OCI-LY7 (cell line): ENCODE measurements at regions not wholly inside any gene's neighbourhood (a gene's known extent, or its start where the extent isn't known, plus 50 kb on each side); places are given as distances from the start of the nearest gene placed in this dataset. TPM values are rescaled to one million over a fixed set of nuclear protein-coding genes. Genes with fewer than 3 reads are reported as not detected.

Experiments used
- BruUV-seq: library from RNA; stranded (reverse); fragments of 400-500 nt; replicated peaks from 2 replicates; lab custom pipeline; 2021; lab: Mats Ljungman, UMichigan
- CTCF ChIA-PET: fragments of 300-600 bp; sonication (Branson Sonifier 250); formaldehyde crosslinking; loops from one replicate; lab custom pipeline; 2022; ENCODE audit warnings: antibody characterized with exemption; ENCODE audit not compliant: unreplicated experiment; lab: Charles Lee
- POLR2A ChIA-PET: fragments of 300-600 bp; sonication (Branson Sonifier 250); formaldehyde crosslinking; loops from one replicate; lab custom pipeline; 2022; ENCODE audit warnings: antibody characterized with exemption; lab: Charles Lee
- DNase-seq: peaks from one replicate; pipeline ENCODE4 v3.0.0-alpha.2; 2015; ENCODE audit warnings: low spot score
- H2AFZ ChIP-seq: fragments of 200-600 bp; sonication (generic), shearing (Covaris generic); 2 replicates; pipeline ENCODE4 v1.6.1; 2014; ENCODE audit warnings: mild to moderate bottlenecking, antibody characterized with exemption, low read length, moderate library complexity
- H3K27ac ChIP-seq: fragments of 200-600 bp; sonication (generic); 2 replicates; pipeline ENCODE4 v1.5.1; 2014; ENCODE audit warnings: mixed run types, low read depth, mild to moderate bottlenecking, moderate library complexity, low read length, inconsistent platforms; ENCODE audit not compliant: poor library complexity, severe bottlenecking
- H3K36me3 ChIP-seq: fragments of 200-600 bp; sonication (generic); 2 replicates; pipeline ENCODE4 v1.6.1; 2014; ENCODE audit warnings: mild to moderate bottlenecking, antibody characterized with exemption, low read length, moderate library complexity, mixed read lengths; ENCODE audit not compliant: insufficient read depth
- H3K4me1 ChIP-seq: fragments of 200-600 bp; sonication (generic); 2 replicates; pipeline ENCODE4 v1.5.1; 2014; ENCODE audit warnings: mild to moderate bottlenecking, low read length; ENCODE audit not compliant: insufficient read depth, poor library complexity, severe bottlenecking
- H3K4me2 ChIP-seq: fragments of 200-600 bp; sonication (generic); 2 replicates; pipeline ENCODE4 v1.6.1; 2014; ENCODE audit warnings: mild to moderate bottlenecking, low read length
- H3K4me3 ChIP-seq: fragments of 200-600 bp; sonication (generic); 2 replicates; pipeline ENCODE4 v1.5.1; 2014; ENCODE audit warnings: mild to moderate bottlenecking, low read depth, low read length; ENCODE audit not compliant: poor library complexity, severe bottlenecking
- H3K79me2 ChIP-seq: fragments of 200-600 bp; sonication (generic); 2 replicates; pipeline ENCODE4 v1.6.1; 2016; ENCODE audit warnings: low read depth, mild to moderate bottlenecking, low read length, moderate library complexity, mixed read lengths; ENCODE audit not compliant: insufficient read depth
- H3K9me2 ChIP-seq: fragments of 200-600 bp; sonication (generic); 2 replicates; pipeline ENCODE4 v1.6.1; 2016; ENCODE audit warnings: mild to moderate bottlenecking, low read length, mixed read lengths; ENCODE audit not compliant: insufficient read depth
- H3K9me3 ChIP-seq: fragments of 200-600 bp; sonication (generic); 2 replicates; pipeline ENCODE4 v1.6.1; 2014; ENCODE audit warnings: mild to moderate bottlenecking, mixed run types, low read length, mixed read lengths
- H4K20me1 ChIP-seq: fragments of 200-600 bp; sonication (generic); 2 replicates; pipeline ENCODE4 v1.6.1; 2014; ENCODE audit warnings: mild to moderate bottlenecking, antibody characterized with exemption, low read length, moderate library complexity, mixed read lengths; ENCODE audit not compliant: insufficient read depth
- CTCF ChIP-seq: fragments of 200-600 bp; sonication (generic); conservative IDR thresholded peaks from 2 replicates; pipeline ENCODE4 v1.5.1; 2014; ENCODE audit warnings: mild to moderate bottlenecking, antibody characterized with exemption, low read length, moderate library complexity, mixed read lengths
- EZH2phosphoT487 ChIP-seq: fragments of 200-600 bp; sonication (generic); IDR thresholded peaks from 2 replicates; pipeline ENCODE4 v1.6.1; 2018; ENCODE audit warnings: low read depth, borderline replicate concordance, mild to moderate bottlenecking, mixed run types, antibody characterized with exemption, low read length, moderate library complexity, mixed read lengths
- intact Hi-C: fragments of 100-400 bp; cut with micrococcal nuclease; formaldehyde crosslinking; loops from one replicate; pipeline ENCODE4 v1.10.0; 2022; ENCODE audit not compliant: unreplicated experiment
- small RNA-seq: library from RNA; depleted of rRNA; stranded (forward); fragments of <200 nt; gene quantifications from one replicate; pipeline ENCODE3, GENCODE V24; 2014

DNA sequence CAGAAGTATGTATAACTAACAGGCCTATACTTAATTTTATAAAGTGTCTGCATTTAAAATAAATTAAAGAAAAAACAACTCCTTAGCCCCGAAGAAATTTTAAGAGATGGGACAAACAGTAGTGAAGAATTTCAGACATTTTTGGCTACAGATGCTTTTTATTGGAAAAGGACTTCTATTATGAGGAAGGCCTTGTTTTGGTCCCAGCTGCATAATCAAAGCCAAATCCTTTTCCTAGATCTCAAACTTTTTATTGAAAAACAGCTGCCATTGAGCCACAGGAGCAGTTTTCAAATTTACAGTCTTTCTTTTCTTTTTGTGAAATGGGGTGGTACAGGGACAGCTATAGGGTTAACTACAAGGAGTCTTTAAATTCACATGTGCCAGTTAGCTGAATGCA is 51.3 kb upstream of the SETBP1 start:
- CTCF ChIA-PET = no interaction called here

GRCh38 chr18:44630118-44630517 is 50.6 kb upstream of the SETBP1 start:
- intact Hi-C loops = no loop called here
- ChIA-PET CTCF (no interaction called here), POLR2A (no interaction called here)

More for the DNA sequence above, 51.3 kb upstream of the SETBP1 start:
- H2AFZ ChIP-seq = no peak overlapping the region
- H4K20me1 ChIP-seq = no peaks in the 10 kb centered on the region
- H3K27ac ChIP-seq = no peak overlapping the region
- BruUV-seq = no TSS peak
- DNase-seq = no peak
- TF ChIP-seq EZH2phosphoT487 = no peak
- TF ChIP-seq CTCF = no peak
- intact Hi-C loops = no loop called here
- H3K9me3 ChIP-seq = no peaks in the 10 kb centered on the region
- no peak overlapping the region for H3K4me2 ChIP-seq
- H3K79me2 ChIP-seq = no peaks in the 10 kb centered on the region
- POLR2A ChIA-PET = interaction anchor here (0.8 kb wide), 1 partner anchor 611 kb away, joined by 5 read pairs; no protein-coding TSS in a partner anchor
- H3K4me3 ChIP-seq = no peak overlapping the region
- no peaks in the 10 kb centered on the region for H3K36me3 ChIP-seq
- no peaks in the 10 kb centered on the region for H3K9me2 ChIP-seq
- no peaks in the 10 kb centered on the region for H3K4me1 ChIP-seq

More at GRCh38 chr18:44630118-44630517, 50.6 kb upstream of the SETBP1 start:
- no peaks in the 10 kb centered on the region for H3K4me1 ChIP-seq
- H3K27ac ChIP-seq = no peak overlapping the region
- no peak for DNase-seq
- H3K4me2 ChIP-seq = no peak overlapping the region
- no peaks in the 10 kb centered on the region for H3K9me3 ChIP-seq
- H3K36me3 ChIP-seq = no peaks in the 10 kb centered on the region
- H4K20me1 ChIP-seq = no peaks in the 10 kb centered on the region
- TF ChIP-seq EZH2phosphoT487 (no peak), CTCF (no peak)
- H2AFZ ChIP-seq = no peak overlapping the region
- H3K4me3 ChIP-seq = no peak overlapping the region
- no TSS peak for BruUV-seq
- H3K9me2 ChIP-seq = no peaks in the 10 kb centered on the region
- no peaks in the 10 kb centered on the region for H3K79me2 ChIP-seq

Small RNAs in the stretch of these regions (small RNA-seq; reads per million reads assigned to genes)
- gene RNA5SP455 = not detected
